GM23338 (cell line): ENCODE measurements at regions not wholly inside any gene's neighbourhood (a gene's known extent, or its start where the extent isn't known, plus 50 kb on each side); places are given as distances from the start of the nearest gene placed in this dataset.

Experiments used
- ATAC-seq: fragments of 200-7000 bp; cut with Tn5 transposase; 3 replicates; pipeline ENCODE4 v1.9.1; 2020
- DNase-seq: peaks from one replicate; pipeline ENCODE4 v3.0.0-alpha.2; 2015; ENCODE audit warnings: low spot score
- H2AFZ ChIP-seq: fragments of 200-600 bp; sonication (generic); 2 replicates; pipeline ENCODE4 v1.8.0; 2016; ENCODE audit warnings: antibody characterized with exemption, mild to moderate bottlenecking, moderate library complexity
- H3F3A ChIP-seq: fragments of 200-600 bp; sonication (generic); replicated peaks from 2 replicates; pipeline ENCODE4 v1.8.0; 2017; ENCODE audit warnings: antibody characterized with exemption, mixed run types, low read depth
- H3K27ac ChIP-seq: fragments of 200-600 bp; sonication (generic); 2 replicates; pipeline ENCODE4 v1.6.1; 2016; ENCODE audit warnings: low read depth
- H3K27me3 ChIP-seq: fragments of 200-600 bp; sonication (generic); 2 replicates; pipeline ENCODE4 v1.8.0; 2016; ENCODE audit warnings: mild to moderate bottlenecking, mixed run types, moderate library complexity; ENCODE audit not compliant: insufficient read depth
- H3K36me3 ChIP-seq: fragments of 200-600 bp; sonication (generic); 2 replicates; pipeline ENCODE4 v1.8.0; 2016; ENCODE audit warnings: mild to moderate bottlenecking; ENCODE audit not compliant: insufficient read depth
- H3K4me1 ChIP-seq: fragments of 200-600 bp; sonication (generic); 2 replicates; pipeline ENCODE4 v1.8.0; 2016; ENCODE audit warnings: mild to moderate bottlenecking, moderate library complexity; ENCODE audit not compliant: insufficient read depth
- H3K4me2 ChIP-seq: fragments of 200-600 bp; sonication (generic); 2 replicates; pipeline ENCODE4 v1.7.1; 2017; ENCODE audit warnings: mixed run types
- H3K4me3 ChIP-seq: fragments of 200-600 bp; sonication (generic); 2 replicates; pipeline ENCODE4 v1.6.1; 2016; ENCODE audit warnings: mixed run types
- H3K79me2 ChIP-seq: fragments of 200-600 bp; sonication (generic); replicated peaks from 2 replicates; pipeline ENCODE4 v1.8.0; 2017; ENCODE audit warnings: mild to moderate bottlenecking; ENCODE audit not compliant: insufficient read depth
- H3K9me2 ChIP-seq: fragments of 200-600 bp; sonication (generic); 2 replicates; pipeline ENCODE4 v1.8.0; 2017; ENCODE audit not compliant: insufficient read depth
- H4K20me1 ChIP-seq: fragments of 200-600 bp; sonication (generic); replicated peaks from 2 replicates; pipeline ENCODE4 v1.8.0; 2017; ENCODE audit warnings: mild to moderate bottlenecking; ENCODE audit not compliant: insufficient read depth
- H3K27ac Mint-ChIP-seq: 2 replicates; pipeline ENCODE4 v1.8.0; 2020; ENCODE audit warnings: inconsistent platforms, mild to moderate bottlenecking, moderate library complexity, mixed read lengths
- H3K27me3 Mint-ChIP-seq: 3 replicates; pipeline ENCODE4 v1.8.0; 2022; ENCODE audit warnings: low read depth, mild to moderate bottlenecking, moderate library complexity, mixed read lengths, inconsistent platforms; ENCODE audit not compliant: insufficient read depth, poor library complexity
- H3K36me3 Mint-ChIP-seq: 3 replicates; pipeline ENCODE4 v1.8.0; 2021; ENCODE audit warnings: low read depth, mild to moderate bottlenecking, inconsistent platforms, moderate library complexity, mixed read lengths
- H3K4me1 Mint-ChIP-seq: 3 replicates; pipeline ENCODE4 v1.8.0; 2020; ENCODE audit warnings: mild to moderate bottlenecking, inconsistent platforms, mixed read lengths
- H3K4me3 Mint-ChIP-seq: 3 replicates; pipeline ENCODE4 v1.8.0; 2021; ENCODE audit warnings: moderate library complexity, mild to moderate bottlenecking, inconsistent platforms, mixed read lengths
- H3K9me3 Mint-ChIP-seq: 3 replicates; pipeline ENCODE4 v1.8.0; 2020; ENCODE audit warnings: moderate library complexity, mild to moderate bottlenecking, inconsistent platforms, mixed read lengths
- EZH2 ChIP-seq: fragments of 200-600 bp; sonication (generic); IDR thresholded peaks from one replicate; pipeline ENCODE4 v1.8.0; 2017; ENCODE audit warnings: antibody characterized with exemption, mild to moderate bottlenecking, low read depth; ENCODE audit not compliant: unreplicated experiment
- EZH2phosphoT487 ChIP-seq: fragments of 200-600 bp; sonication (generic); IDR thresholded peaks from one replicate; pipeline ENCODE4 v1.8.1; 2018; ENCODE audit warnings: antibody characterized with exemption; ENCODE audit not compliant: unreplicated experiment
- JUNB ChIP-seq: IDR thresholded peaks from one replicate; pipeline ENCODE4 v1.6.1; 2016; ENCODE audit warnings: antibody characterized with exemption; ENCODE audit not compliant: unreplicated experiment
- NANOG ChIP-seq: IDR thresholded peaks from 2 replicates; pipeline ENCODE4 v1.6.1; 2016; ENCODE audit warnings: antibody characterized with exemption, borderline replicate concordance
- POLR2AphosphoS5 ChIP-seq: IDR thresholded peaks from 2 replicates; pipeline ENCODE4 v1.6.1; 2016; ENCODE audit warnings: antibody characterized with exemption, low read depth
- STAT1 ChIP-seq: IDR thresholded peaks from one replicate; pipeline ENCODE4 v1.6.1; 2016; ENCODE audit warnings: antibody characterized with exemption; ENCODE audit not compliant: unreplicated experiment
- ZNF114 ChIP-seq: fragments of 250-450 bp; sonication (Bioruptor Pico); IDR thresholded peaks from 2 replicates; pipeline ENCODE4 v1.5.0; 2020; ENCODE audit warnings: mild to moderate bottlenecking, moderate library complexity
- ZNF331 ChIP-seq: fragments of 250-450 bp; sonication (Bioruptor Pico); IDR thresholded peaks from 2 replicates; pipeline ENCODE4 v1.5.0; 2020; ENCODE audit warnings: low read depth, mild to moderate bottlenecking, moderate library complexity
- TF ChIP-seq, protein P1 (sequence below): fragments of 250-450 bp; sonication (Bioruptor Pico); IDR thresholded peaks from 2 replicates; pipeline ENCODE4 v1.5.0; 2020; ENCODE audit warnings: mild to moderate bottlenecking, moderate library complexity
- TF ChIP-seq, protein P2 (sequence below): IDR thresholded peaks from 2 replicates; pipeline ENCODE4 v1.6.1; 2016; ENCODE audit warnings: antibody characterized with exemption
- TF ChIP-seq, protein P3 (sequence below): IDR thresholded peaks from one replicate; pipeline ENCODE4 v1.6.1; 2018; ENCODE audit warnings: antibody characterized with exemption; ENCODE audit not compliant: unreplicated experiment
- TF ChIP-seq, protein P4 (sequence below), 2 experiments: fragments of 200-600 bp in 1 of 2; sonication (generic) in 1 of 2; conservative IDR thresholded peaks; 2 replicates each; pipeline versions ENCODE4 v1.5.1 to v1.6.1; 2016 to 2017; ENCODE audit warnings: antibody characterized with exemption in 2 of 2, low read depth in 2 of 2, mild to moderate bottlenecking in 2 of 2, moderate library complexity in 1 of 2

DNA sequence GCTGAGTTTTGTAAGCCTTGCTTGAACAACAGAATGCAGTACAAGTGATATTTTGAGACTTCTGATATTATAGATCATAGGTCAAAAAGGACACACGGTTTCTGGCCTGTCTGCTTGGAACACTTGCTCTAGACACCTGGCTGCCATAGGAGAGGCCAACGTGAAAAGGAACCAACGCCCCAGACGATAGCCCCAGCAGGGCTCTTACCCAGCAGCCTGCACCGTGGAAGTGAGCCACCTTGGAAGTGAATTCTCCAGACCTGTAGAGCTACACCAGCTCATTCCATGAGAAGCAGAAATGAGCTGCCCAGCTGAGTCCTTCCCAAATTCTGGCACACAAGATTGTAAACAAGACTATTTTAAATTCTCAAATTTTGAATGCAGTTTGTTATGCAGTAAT lies 323.1 kb downstream of the FBXO8 start:
- H3K4me1 ChIP-seq: no peaks in the 10 kb centered on the region
- no peaks in the 10 kb centered on the region for H3K36me3 Mint-ChIP-seq
- no peaks in the 10 kb centered on the region for H3K27me3 ChIP-seq
- ATAC-seq: no peak
- TF ChIP-seq, protein P1, sequence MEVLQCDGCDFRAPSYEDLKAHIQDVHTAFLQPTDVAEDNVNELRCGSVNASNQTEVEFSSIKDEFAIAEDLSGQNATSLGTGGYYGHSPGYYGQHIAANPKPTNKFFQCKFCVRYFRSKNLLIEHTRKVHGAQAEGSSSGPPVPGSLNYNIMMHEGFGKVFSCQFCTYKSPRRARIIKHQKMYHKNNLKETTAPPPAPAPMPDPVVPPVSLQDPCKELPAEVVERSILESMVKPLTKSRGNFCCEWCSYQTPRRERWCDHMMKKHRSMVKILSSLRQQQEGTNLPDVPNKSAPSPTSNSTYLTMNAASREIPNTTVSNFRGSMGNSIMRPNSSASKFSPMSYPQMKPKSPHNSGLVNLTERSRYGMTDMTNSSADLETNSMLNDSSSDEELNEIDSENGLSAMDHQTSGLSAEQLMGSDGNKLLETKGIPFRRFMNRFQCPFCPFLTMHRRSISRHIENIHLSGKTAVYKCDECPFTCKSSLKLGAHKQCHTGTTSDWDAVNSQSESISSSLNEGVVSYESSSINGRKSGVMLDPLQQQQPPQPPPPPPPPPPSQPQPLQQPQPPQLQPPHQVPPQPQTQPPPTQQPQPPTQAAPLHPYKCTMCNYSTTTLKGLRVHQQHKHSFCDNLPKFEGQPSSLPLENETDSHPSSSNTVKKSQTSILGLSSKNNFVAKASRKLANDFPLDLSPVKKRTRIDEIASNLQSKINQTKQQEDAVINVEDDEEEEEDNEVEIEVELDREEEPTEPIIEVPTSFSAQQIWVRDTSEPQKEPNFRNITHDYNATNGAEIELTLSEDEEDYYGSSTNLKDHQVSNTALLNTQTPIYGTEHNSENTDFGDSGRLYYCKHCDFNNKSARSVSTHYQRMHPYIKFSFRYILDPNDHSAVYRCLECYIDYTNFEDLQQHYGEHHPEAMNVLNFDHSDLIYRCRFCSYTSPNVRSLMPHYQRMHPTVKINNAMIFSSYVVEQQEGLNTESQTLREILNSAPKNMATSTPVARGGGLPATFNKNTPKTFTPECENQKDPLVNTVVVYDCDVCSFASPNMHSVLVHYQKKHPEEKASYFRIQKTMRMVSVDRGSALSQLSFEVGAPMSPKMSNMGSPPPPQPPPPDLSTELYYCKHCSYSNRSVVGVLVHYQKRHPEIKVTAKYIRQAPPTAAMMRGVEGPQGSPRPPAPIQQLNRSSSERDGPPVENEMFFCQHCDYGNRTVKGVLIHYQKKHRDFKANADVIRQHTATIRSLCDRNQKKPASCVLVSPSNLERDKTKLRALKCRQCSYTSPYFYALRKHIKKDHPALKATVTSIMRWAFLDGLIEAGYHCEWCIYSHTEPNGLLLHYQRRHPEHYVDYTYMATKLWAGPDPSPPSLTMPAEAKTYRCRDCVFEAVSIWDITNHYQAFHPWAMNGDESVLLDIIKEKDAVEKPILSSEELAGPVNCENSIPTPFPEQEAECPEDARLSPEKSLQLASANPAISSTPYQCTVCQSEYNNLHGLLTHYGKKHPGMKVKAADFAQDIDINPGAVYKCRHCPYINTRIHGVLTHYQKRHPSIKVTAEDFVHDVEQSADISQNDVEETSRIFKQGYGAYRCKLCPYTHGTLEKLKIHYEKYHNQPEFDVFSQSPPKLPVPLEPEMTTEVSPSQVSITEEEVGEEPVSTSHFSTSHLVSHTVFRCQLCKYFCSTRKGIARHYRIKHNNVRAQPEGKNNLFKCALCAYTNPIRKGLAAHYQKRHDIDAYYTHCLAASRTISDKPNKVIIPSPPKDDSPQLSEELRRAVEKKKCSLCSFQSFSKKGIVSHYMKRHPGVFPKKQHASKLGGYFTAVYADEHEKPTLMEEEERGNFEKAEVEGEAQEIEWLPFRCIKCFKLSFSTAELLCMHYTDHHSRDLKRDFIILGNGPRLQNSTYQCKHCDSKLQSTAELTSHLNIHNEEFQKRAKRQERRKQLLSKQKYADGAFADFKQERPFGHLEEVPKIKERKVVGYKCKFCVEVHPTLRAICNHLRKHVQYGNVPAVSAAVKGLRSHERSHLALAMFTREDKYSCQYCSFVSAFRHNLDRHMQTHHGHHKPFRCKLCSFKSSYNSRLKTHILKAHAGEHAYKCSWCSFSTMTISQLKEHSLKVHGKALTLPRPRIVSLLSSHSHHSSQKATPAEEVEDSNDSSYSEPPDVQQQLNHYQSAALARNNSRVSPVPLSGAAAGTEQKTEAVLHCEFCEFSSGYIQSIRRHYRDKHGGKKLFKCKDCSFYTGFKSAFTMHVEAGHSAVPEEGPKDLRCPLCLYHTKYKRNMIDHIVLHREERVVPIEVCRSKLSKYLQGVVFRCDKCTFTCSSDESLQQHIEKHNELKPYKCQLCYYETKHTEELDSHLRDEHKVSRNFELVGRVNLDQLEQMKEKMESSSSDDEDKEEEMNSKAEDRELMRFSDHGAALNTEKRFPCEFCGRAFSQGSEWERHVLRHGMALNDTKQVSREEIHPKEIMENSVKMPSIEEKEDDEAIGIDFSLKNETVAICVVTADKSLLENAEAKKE (CRISPR knock-in tag): no peak
- TF ChIP-seq, protein P2, sequence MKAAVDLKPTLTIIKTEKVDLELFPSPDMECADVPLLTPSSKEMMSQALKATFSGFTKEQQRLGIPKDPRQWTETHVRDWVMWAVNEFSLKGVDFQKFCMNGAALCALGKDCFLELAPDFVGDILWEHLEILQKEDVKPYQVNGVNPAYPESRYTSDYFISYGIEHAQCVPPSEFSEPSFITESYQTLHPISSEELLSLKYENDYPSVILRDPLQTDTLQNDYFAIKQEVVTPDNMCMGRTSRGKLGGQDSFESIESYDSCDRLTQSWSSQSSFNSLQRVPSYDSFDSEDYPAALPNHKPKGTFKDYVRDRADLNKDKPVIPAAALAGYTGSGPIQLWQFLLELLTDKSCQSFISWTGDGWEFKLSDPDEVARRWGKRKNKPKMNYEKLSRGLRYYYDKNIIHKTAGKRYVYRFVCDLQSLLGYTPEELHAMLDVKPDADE: no peak
- TF ChIP-seq STAT1: no peak
- TF ChIP-seq EZH2: no peak
- TF ChIP-seq POLR2AphosphoS5: no peak
- TF ChIP-seq, protein P3, sequence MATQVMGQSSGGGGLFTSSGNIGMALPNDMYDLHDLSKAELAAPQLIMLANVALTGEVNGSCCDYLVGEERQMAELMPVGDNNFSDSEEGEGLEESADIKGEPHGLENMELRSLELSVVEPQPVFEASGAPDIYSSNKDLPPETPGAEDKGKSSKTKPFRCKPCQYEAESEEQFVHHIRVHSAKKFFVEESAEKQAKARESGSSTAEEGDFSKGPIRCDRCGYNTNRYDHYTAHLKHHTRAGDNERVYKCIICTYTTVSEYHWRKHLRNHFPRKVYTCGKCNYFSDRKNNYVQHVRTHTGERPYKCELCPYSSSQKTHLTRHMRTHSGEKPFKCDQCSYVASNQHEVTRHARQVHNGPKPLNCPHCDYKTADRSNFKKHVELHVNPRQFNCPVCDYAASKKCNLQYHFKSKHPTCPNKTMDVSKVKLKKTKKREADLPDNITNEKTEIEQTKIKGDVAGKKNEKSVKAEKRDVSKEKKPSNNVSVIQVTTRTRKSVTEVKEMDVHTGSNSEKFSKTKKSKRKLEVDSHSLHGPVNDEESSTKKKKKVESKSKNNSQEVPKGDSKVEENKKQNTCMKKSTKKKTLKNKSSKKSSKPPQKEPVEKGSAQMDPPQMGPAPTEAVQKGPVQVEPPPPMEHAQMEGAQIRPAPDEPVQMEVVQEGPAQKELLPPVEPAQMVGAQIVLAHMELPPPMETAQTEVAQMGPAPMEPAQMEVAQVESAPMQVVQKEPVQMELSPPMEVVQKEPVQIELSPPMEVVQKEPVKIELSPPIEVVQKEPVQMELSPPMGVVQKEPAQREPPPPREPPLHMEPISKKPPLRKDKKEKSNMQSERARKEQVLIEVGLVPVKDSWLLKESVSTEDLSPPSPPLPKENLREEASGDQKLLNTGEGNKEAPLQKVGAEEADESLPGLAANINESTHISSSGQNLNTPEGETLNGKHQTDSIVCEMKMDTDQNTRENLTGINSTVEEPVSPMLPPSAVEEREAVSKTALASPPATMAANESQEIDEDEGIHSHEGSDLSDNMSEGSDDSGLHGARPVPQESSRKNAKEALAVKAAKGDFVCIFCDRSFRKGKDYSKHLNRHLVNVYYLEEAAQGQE: no peak
- TF ChIP-seq JUNB: no peak
- no peak for TF ChIP-seq ZNF331
- no peak for TF ChIP-seq EZH2phosphoT487
- TF ChIP-seq ZNF114 (CRISPR knock-in tag): no peak
- TF ChIP-seq, protein P4, sequence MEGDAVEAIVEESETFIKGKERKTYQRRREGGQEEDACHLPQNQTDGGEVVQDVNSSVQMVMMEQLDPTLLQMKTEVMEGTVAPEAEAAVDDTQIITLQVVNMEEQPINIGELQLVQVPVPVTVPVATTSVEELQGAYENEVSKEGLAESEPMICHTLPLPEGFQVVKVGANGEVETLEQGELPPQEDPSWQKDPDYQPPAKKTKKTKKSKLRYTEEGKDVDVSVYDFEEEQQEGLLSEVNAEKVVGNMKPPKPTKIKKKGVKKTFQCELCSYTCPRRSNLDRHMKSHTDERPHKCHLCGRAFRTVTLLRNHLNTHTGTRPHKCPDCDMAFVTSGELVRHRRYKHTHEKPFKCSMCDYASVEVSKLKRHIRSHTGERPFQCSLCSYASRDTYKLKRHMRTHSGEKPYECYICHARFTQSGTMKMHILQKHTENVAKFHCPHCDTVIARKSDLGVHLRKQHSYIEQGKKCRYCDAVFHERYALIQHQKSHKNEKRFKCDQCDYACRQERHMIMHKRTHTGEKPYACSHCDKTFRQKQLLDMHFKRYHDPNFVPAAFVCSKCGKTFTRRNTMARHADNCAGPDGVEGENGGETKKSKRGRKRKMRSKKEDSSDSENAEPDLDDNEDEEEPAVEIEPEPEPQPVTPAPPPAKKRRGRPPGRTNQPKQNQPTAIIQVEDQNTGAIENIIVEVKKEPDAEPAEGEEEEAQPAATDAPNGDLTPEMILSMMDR (conservative IDR thresholded peaks at IDR 0.05; ENCODE audit: low read depth in 2 of 2): no peak
- no peak for TF ChIP-seq NANOG
- H3K27me3 Mint-ChIP-seq: no peaks in the 10 kb centered on the region
- H3K4me2 ChIP-seq: no peak overlapping the region
- no peaks in the 10 kb centered on the region for H3K9me2 ChIP-seq
- H3K4me3 ChIP-seq: no peak overlapping the region
- H3F3A ChIP-seq: no peaks in the 10 kb centered on the region
- no peak overlapping the region for H2AFZ ChIP-seq
- H3K79me2 ChIP-seq: no peaks in the 10 kb centered on the region
- no peak overlapping the region for H3K4me3 Mint-ChIP-seq
- no peaks in the 10 kb centered on the region for H3K9me3 Mint-ChIP-seq
- no peak for DNase-seq
- H3K36me3 ChIP-seq: no peaks in the 10 kb centered on the region
- H3K4me1 Mint-ChIP-seq: no peaks in the 10 kb centered on the region
- no peak overlapping the region for H3K27ac ChIP-seq
- H3K27ac Mint-ChIP-seq: 0 out of 2 replicates have a peak overlapping the region, but pooled peaks have one; percentile 3
- H4K20me1 ChIP-seq: no peaks in the 10 kb centered on the region
